SH-SY5Y (cell line): ENCODE measurements at regions not wholly inside any gene's neighbourhood (a gene's known extent, or its start where the extent isn't known, plus 50 kb on each side); places are given as distances from the start of the nearest gene placed in this dataset.

ENCODE experiments used
- GATA2 ChIP-seq: IDR thresholded peaks from 2 replicates; pipeline ENCODE4 v1.6.1; 2011; ENCODE audit warnings: mild to moderate bottlenecking, low read depth, low read length
- GATA3 ChIP-seq: IDR thresholded peaks from 2 replicates; pipeline ENCODE4 v1.6.1; 2011; ENCODE audit warnings: low read depth, mild to moderate bottlenecking, low read length, moderate library complexity

GRCh38 chr2:129444751-129445150 is 534.7 kb upstream of the RAB6C start:
- no peak for TF ChIP-seq GATA2
- TF ChIP-seq GATA3 = no peak
